Fibroblast of villous mesenchyme (primary cell): ENCODE measurements at regions not wholly inside any gene's neighbourhood (a gene's known extent, or its start where the extent isn't known, plus 50 kb on each side); places are given as distances from the start of the nearest gene placed in this dataset.

Experiments used
- DNase-seq: peaks from one replicate; pipeline ENCODE4 v3.0.0-alpha.2; 2010; ENCODE audit warnings: low read depth
- H3K4me3 ChIP-seq: 2 replicates; pipeline ENCODE4 v1.5.1; 2011; ENCODE audit warnings: low read depth, mild to moderate bottlenecking, low read length
- CTCF ChIP-seq: IDR thresholded peaks from 2 replicates; pipeline ENCODE4 v1.5.1; 2012; ENCODE audit warnings: low read depth, mild to moderate bottlenecking, low read length; ENCODE audit not compliant: insufficient read depth

GRCh38 chr6:37106051-37106363 is 63.9 kb upstream of the PIM1 start:
- H3K4me3 ChIP-seq = no peak overlapping the region
- no peak for TF ChIP-seq CTCF
- DNase-seq = no peak

- no peak for DNase-seq
- TF ChIP-seq CTCF = no peak
- H3K4me3 ChIP-seq = no peak overlapping the region
Observed at GRCh38 chr6:37106554-37106953, 63.4 kb upstream of the PIM1 start.

- no peak overlapping the region for H3K4me3 ChIP-seq
- DNase-seq = no peak
- no peak for TF ChIP-seq CTCF
Observed at GRCh38 chr6:37106982-37107491, 62.9 kb upstream of the PIM1 start.

- TF ChIP-seq CTCF = no peak
Observed at GRCh38 chr6:37109714-37110499, 60.0 kb upstream of the PIM1 start.

GRCh38 chr6:37110500-37111461 is 59.2 kb upstream of the PIM1 start:
- H3K4me3 ChIP-seq = no peak overlapping the region
- DNase-seq = peak; percentile 88
- no peak for TF ChIP-seq CTCF

More at GRCh38 chr6:37109714-37110499, 60.0 kb upstream of the PIM1 start:
- DNase-seq = peak; percentile 92
- H3K4me3 ChIP-seq = no peak overlapping the region

- no peak for TF ChIP-seq CTCF
- H3K4me3 ChIP-seq = no peak overlapping the region
- no peak for DNase-seq
Observed at GRCh38 chr6:37113976-37114375, 56.0 kb upstream of the PIM1 start.
